K562 (cell line): ENCODE measurements at regions not wholly inside any gene's neighbourhood (a gene's known extent, or its start where the extent isn't known, plus 50 kb on each side); places are given as distances from the start of the nearest gene placed in this dataset.

Source experiments
- ATAC-seq: fragments of 200-7000 bp; cut with Tn5 transposase; 3 replicates; pipeline ENCODE4 v1.9.1; 2020; ENCODE audit warnings: moderate library complexity
- BruUV-seq: library from RNA; stranded (reverse); fragments of 400-500 nt; replicated peaks from 2 replicates; lab custom pipeline; 2021; lab: Mats Ljungman, UMichigan
- CTCF ChIA-PET: fragments of 300-600 bp; formaldehyde crosslinking; extraction: SDS; loops from one replicate; lab custom pipeline; 2021; ENCODE audit warnings: low intra/inter-chr PET ratio; lab: Yijun Ruan, JAX
- POLR2A ChIA-PET: fragments of 300-600, 350-650 bp; sonication (Branson Sonifier 250); formaldehyde crosslinking; extraction: SDS; loops from one replicate; lab custom pipeline; 2021; ENCODE audit warnings: antibody characterized with exemption, inconsistent platforms; lab: Yijun Ruan, JAX
- DNase-seq, 4 experiments: peaks; one replicate each; pipeline versions ENCODE4 v3.0.0 to v3.0.0-alpha.2; 2011 to 2018; ENCODE audit warnings: low spot score in 3 of 4, mixed read lengths in 3 of 4; ENCODE audit errors: extremely low read depth in 1 of 4
- FAIRE-seq: peaks from 2 replicates; lab custom pipeline; 2011; peaks lifted over from hg19 to GRCh38; lab: Jason Lieb, UNC
- H2AFZ ChIP-seq: 2 replicates; pipeline ENCODE4 v1.6.0; 2011; ENCODE audit warnings: low read depth, low read length, control low read depth, inconsistent platforms
- H3K27ac ChIP-seq: fragments of 200-600 bp; 3 replicates; pipeline ENCODE4 v1.8.0; 2011; ENCODE audit warnings: low read depth, mild to moderate bottlenecking, control low read depth, inconsistent platforms, low read length, moderate library complexity, mixed read lengths; ENCODE audit errors: extremely low read depth
- H3K27me3 ChIP-seq, 2 experiments: fragments of 300-600 bp in 1 of 2; 2 replicates in 1 of 2; 3 replicates in 1 of 2; pipeline versions ENCODE4 v1.6.0 to v1.8.0; 2011; ENCODE audit warnings: inconsistent platforms in 2 of 2, low read length in 2 of 2, mild to moderate bottlenecking in 1 of 2, mixed read lengths in 1 of 2, moderate library complexity in 1 of 2; ENCODE audit not compliant: control insufficient read depth in 2 of 2, insufficient read depth in 2 of 2
- H3K36me3 ChIP-seq: fragments of 300-600 bp; 3 replicates; pipeline ENCODE4 v1.8.0; 2011; ENCODE audit warnings: mild to moderate bottlenecking, low read length, inconsistent platforms; ENCODE audit not compliant: control insufficient read depth, insufficient read depth
- H3K4me1 ChIP-seq, 2 experiments: fragments of 200-600 bp in 1 of 2; replicated peaks in 1 of 2; 2 replicates in 1 of 2; 3 replicates in 1 of 2; pipeline versions ENCODE4 v1.5.1 to v1.8.0; 2011; ENCODE audit warnings: inconsistent platforms in 2 of 2, low read length in 2 of 2, mild to moderate bottlenecking in 1 of 2, mixed read lengths in 1 of 2, moderate library complexity in 1 of 2; ENCODE audit not compliant: control insufficient read depth in 2 of 2, insufficient read depth in 2 of 2
- H3K4me2 ChIP-seq: 2 replicates; pipeline ENCODE4 v1.6.1; 2011; ENCODE audit warnings: low read length, control low read depth, inconsistent platforms, mixed read lengths; ENCODE audit not compliant: insufficient read depth
- H3K4me3 ChIP-seq: fragments of 200-600 bp; sonication (generic), shearing (Covaris generic); 2 replicates; pipeline ENCODE4 v1.5.1; 2016; ENCODE audit warnings: control low read depth, inconsistent platforms
- H3K79me2 ChIP-seq: fragments of 200-600 bp; 3 replicates; pipeline ENCODE4 v1.8.0; 2011; ENCODE audit warnings: low read length, inconsistent platforms; ENCODE audit not compliant: control insufficient read depth, insufficient read depth
- H3K9ac ChIP-seq, 2 experiments: 2 replicates each; pipeline versions ENCODE4 v1.6.0 to v1.6.1; 2011; ENCODE audit warnings: low read depth in 2 of 2, low read length in 2 of 2, control low read depth in 1 of 2, inconsistent platforms in 1 of 2, mild to moderate bottlenecking in 1 of 2, mixed read lengths in 1 of 2; ENCODE audit not compliant: insufficient read depth in 1 of 2
- H3K9me1 ChIP-seq: one replicate; pipeline ENCODE4 v1.6.0; 2011; ENCODE audit warnings: inconsistent platforms, mild to moderate bottlenecking, low read length, moderate library complexity; ENCODE audit not compliant: control insufficient read depth, insufficient read depth
- H3K9me3 ChIP-seq: replicated peaks from 2 replicates; pipeline ENCODE4 v1.5.1; 2011; ENCODE audit warnings: low read depth, low read length, inconsistent platforms; ENCODE audit not compliant: control insufficient read depth, insufficient read depth
- H4K20me1 ChIP-seq: replicated peaks from 2 replicates; pipeline ENCODE4 v1.6.1; 2011; ENCODE audit warnings: low read length, inconsistent platforms, mixed read lengths; ENCODE audit not compliant: control insufficient read depth, insufficient read depth
- BACH1 ChIP-seq: fragments of 200-800 bp; sonication (Bioruptor generic); IDR thresholded peaks from 2 replicates; pipeline ENCODE4 v1.6.1; 2016; ENCODE audit warnings: missing genetic modification characterization, missing compliant biosample characterization
- CBX3 ChIP-seq, 2 experiments: IDR thresholded peaks; 1 replicate in 1 of 2; 2 replicates in 1 of 2; pipeline ENCODE4 v1.6.1; 2012; ENCODE audit warnings: inconsistent platforms in 2 of 2, low read length in 2 of 2, borderline replicate concordance in 1 of 2, control low read depth in 1 of 2
- CEBPG ChIP-seq, 3 experiments: fragments of 200-800 bp in 1 of 3; sonication (Bioruptor generic) in 1 of 3; sonication (generic) in 1 of 3; formaldehyde crosslinking in 1 of 3; IDR thresholded peaks in 2 of 3; conservative IDR thresholded peaks in 1 of 3; 2 replicates each; pipeline versions ENCODE4 v1.6.1 to v1.8.0; 2016 to 2022; ENCODE audit warnings: missing compliant biosample characterization in 2 of 3, missing genetic modification characterization in 2 of 3, mild to moderate bottlenecking in 1 of 3, missing genetic modification reagents in 1 of 3
- CXXC5 ChIP-seq: fragments of 250-450 bp; sonication (Bioruptor Pico); IDR thresholded peaks from 2 replicates; pipeline ENCODE4 v1.8.0; 2022; ENCODE audit warnings: inconsistent platforms, mild to moderate bottlenecking, moderate library complexity
- EZH2 ChIP-seq: IDR thresholded peaks from 2 replicates; pipeline ENCODE4 v1.6.1; 2012; ENCODE audit warnings: low read depth, mild to moderate bottlenecking, inconsistent platforms, low read length, borderline replicate concordance
- MAZ ChIP-seq, 2 experiments: fragments of 450-650 bp in 1 of 2; sonication (generic) in 1 of 2; formaldehyde crosslinking; IDR thresholded peaks in 1 of 2; conservative IDR thresholded peaks in 1 of 2; 2 replicates each; pipeline versions ENCODE4 v1.4.0 to v1.5.0; 2020; ENCODE audit warnings: mild to moderate bottlenecking in 1 of 2, missing genetic modification reagents in 1 of 2
- MIER1 ChIP-seq: fragments of 450-650 bp; IDR thresholded peaks from 2 replicates; pipeline ENCODE4 v1.6.1; 2016; ENCODE audit warnings: antibody characterized with exemption, mild to moderate bottlenecking, low read depth
- NFRKB ChIP-seq: fragments of 450-650 bp; IDR thresholded peaks from 2 replicates; pipeline ENCODE4 v1.6.1; 2016; ENCODE audit warnings: low read depth
- NFYB ChIP-seq: IDR thresholded peaks from 2 replicates; pipeline ENCODE4 v1.6.1; 2011; ENCODE audit warnings: mild to moderate bottlenecking, moderate library complexity; ENCODE audit not compliant: insufficient read length; ENCODE audit errors: extremely low read depth
- PHB2 ChIP-seq: fragments of 450-650 bp; IDR thresholded peaks from 2 replicates; pipeline ENCODE4 v1.6.1; 2017; ENCODE audit warnings: low read depth
- RAD21 ChIP-seq, 2 experiments: fragments of 250-450 bp in 1 of 2; fragments of 450-650 bp in 1 of 2; sonication (Bioruptor Pico) in 1 of 2; formaldehyde crosslinking in 1 of 2; IDR thresholded peaks in 1 of 2; conservative IDR thresholded peaks in 1 of 2; 2 replicates each; pipeline versions ENCODE4 v1.4.0 to v1.8.0; 2020 to 2022; ENCODE audit warnings: mild to moderate bottlenecking in 2 of 2, moderate library complexity in 1 of 2
- RBBP5 ChIP-seq: fragments of 200-600 bp; sonication (generic); IDR thresholded peaks from 2 replicates; pipeline ENCODE4 v1.6.1; 2012; ENCODE audit warnings: borderline replicate concordance, mild to moderate bottlenecking, low read length, control low read depth, inconsistent platforms; ENCODE audit not compliant: insufficient read depth, poor library complexity, severe bottlenecking
- RBM25 ChIP-seq: fragments of 200-400 bp; formaldehyde crosslinking; IDR thresholded peaks from 2 replicates; pipeline ENCODE4 v1.6.1; 2018; ENCODE audit warnings: low read length, low read depth, moderate library complexity; ENCODE audit not compliant: severe bottlenecking
- TCF15 ChIP-seq: fragments of 250-450 bp; sonication (Bioruptor Pico); IDR thresholded peaks from 2 replicates; pipeline ENCODE4 v1.8.0; 2022; ENCODE audit warnings: moderate library complexity, mild to moderate bottlenecking, inconsistent platforms
- XRCC3 ChIP-seq: fragments of 450-650 bp; IDR thresholded peaks from 2 replicates; pipeline ENCODE4 v1.6.1; 2017; ENCODE audit warnings: mild to moderate bottlenecking, moderate library complexity
- ZFP1 ChIP-seq: fragments of 450-650 bp; formaldehyde crosslinking; IDR thresholded peaks from 2 replicates; pipeline ENCODE4 v1.4.0; 2020; ENCODE audit warnings: mild to moderate bottlenecking, mixed read lengths
- ZNF395 ChIP-seq: fragments of 200-800 bp; sonication (Bioruptor generic); IDR thresholded peaks from 2 replicates; pipeline ENCODE4 v1.6.1; 2017; ENCODE audit warnings: missing genetic modification characterization, missing compliant biosample characterization
- ZNF780A ChIP-seq: fragments of 250-450 bp; sonication (Bioruptor Pico); IDR thresholded peaks from 2 replicates; pipeline ENCODE4 v1.5.0; 2021; ENCODE audit warnings: mild to moderate bottlenecking
- ZNF830 ChIP-seq: fragments of 250-450 bp; sonication (Bioruptor Pico); IDR thresholded peaks from 2 replicates; pipeline ENCODE4 v1.5.0; 2021; ENCODE audit warnings: mild to moderate bottlenecking
- WGBS: fragments of 100-300 bp; shearing (Covaris generic); methylation state at CpG from one replicate; pipeline ENCODE4 v1.1.6; 2016; ENCODE audit warnings: low coverage, mixed read lengths; ENCODE audit not compliant: insufficient coverage; ENCODE audit errors: missing lambda C conversion rate; 5-methylcytosine and 5-hydroxymethylcytosine counted together
- in situ Hi-C: fragments of 300-500 bp; cut with MboI; formaldehyde crosslinking; loops from 4 replicates; pipeline ENCODE4 v1.15.0; 2018; ENCODE audit warnings: inconsistent platforms, mixed read lengths
- intact Hi-C: fragments of 100-400 bp; cut with micrococcal nuclease; formaldehyde crosslinking; loops from 2 replicates; pipeline ENCODE4 v1.14.2; 2022

DNA sequence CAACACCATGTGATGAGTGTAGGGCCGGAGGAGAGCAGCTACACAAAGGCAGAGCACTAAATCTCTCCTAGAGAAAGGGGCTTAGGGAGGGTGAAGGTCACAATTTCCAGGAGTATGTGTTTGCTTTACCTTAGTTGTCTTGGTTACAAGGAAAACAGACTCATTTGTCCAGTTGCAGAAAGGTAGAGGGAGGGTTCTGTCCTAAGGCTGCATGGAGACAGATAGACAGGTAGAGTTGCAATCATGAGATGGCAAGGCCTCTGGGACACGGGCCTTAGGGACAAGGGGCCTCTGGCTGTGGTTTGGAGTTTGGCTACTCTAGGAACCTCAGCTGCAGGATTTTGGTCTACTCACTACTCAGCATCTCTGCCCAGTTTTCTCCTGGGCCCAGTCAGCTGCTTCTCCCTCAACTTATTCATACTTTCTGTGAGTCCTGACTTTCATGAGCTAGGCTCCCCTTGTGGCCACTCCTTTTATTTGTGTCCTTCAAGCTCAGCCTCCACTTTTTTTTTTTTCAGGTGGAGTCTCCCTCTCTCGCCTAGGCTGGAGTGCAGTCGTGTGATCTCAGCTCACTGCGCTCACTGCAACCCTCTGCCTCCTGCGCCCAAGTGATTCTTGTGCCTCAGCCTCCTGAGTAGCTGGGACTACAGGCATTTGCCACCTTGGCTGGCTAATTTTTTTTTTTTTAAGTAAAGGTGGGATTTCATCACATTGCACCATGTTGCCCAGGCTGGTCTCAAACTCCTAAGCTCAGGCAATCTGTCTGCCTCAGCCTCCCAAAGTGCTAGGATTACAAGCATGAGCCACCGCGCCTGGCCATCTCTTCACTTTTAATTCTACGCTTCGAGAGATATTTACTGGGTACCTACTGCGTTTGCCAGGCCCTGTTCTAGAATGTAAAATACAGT is 76.6 kb downstream of the PTPDC1 start:
- DNase-seq (peak in 1 of 4 experiments; percentile 73), FAIRE-seq (no peak), ATAC-seq (peak; percentile 25)
- Histone ChIP-seq H3K9me1 (no peaks in the 10 kb centered on the region), H3K4me3 (no peak overlapping the region), H3K4me1 (peaks cover 18 to 46% of the 10 kb centered on the region in 2 experiments), H2AFZ (peak overlapping the region; percentile 67), H3K4me2 (no peak overlapping the region), H3K79me2 (no peaks in the 10 kb centered on the region), H3K27ac (no peak overlapping the region), H3K9ac (peak overlapping the region in 1 of 2 experiments; percentile 16; a peak in 1 of 4 replicates), H4K20me1 (no peaks in the 10 kb centered on the region), H3K36me3 (no peaks in the 10 kb centered on the region), H3K27me3 (no peaks in the 10 kb centered on the region), H3K9me3 (no peaks in the 10 kb centered on the region)
- CTCF ChIA-PET: no interaction called here
- WGBS: 55% methylated on average over 11 of the region's 11 CpGs
- POLR2A ChIA-PET: interaction anchor here (0.6 to 1.5 kb wide), 2 partner anchors 10 to 20 kb away, joined by 4 read pairs; no protein-coding TSS in a partner anchor
- intact Hi-C loops: no loop called here
- no TSS peak for BruUV-seq
- in situ Hi-C loops: no loop called here
- TF ChIP-seq CXXC5 (0 out of 2 replicates have a peak, but pooled peaks have one; percentile 18), CBX3 (IDR thresholded peaks at IDR 0.05; ENCODE audit: borderline replicate concordance in 1 of 2, low read length in 2 of 2) (no peak), ZNF830 (no peak), ZNF395 (CRISPR knock-in tag) (0 out of 2 replicates have a peak, but pooled peaks have one; percentile 56), NFYB (no peak), XRCC3 (no peak), MAZ (CRISPR knock-in tag; conservative IDR thresholded peaks at IDR 0.05 in 1 of 2, IDR thresholded peaks at IDR 0.05 in 1 of 2) (0 out of 4 replicates have a peak, but pooled peaks of 1 of the 2 experiments have one; percentile 17), ZFP1 (CRISPR knock-in tag) (no peak), PHB2 (no peak), RBBP5 (no peak), TCF15 (no peak), MIER1 (no peak), EZH2 (no peak), BACH1 (tag) (0 out of 2 replicates have a peak, but pooled peaks have one; percentile 24), ZNF780A (CRISPR knock-in tag) (no peak), CEBPG (CRISPR knock-in tag; IDR thresholded peaks at IDR 0.05) (peak; percentile 71), CEBPG (tag; conservative IDR thresholded peaks at IDR 0.05 in 1 of 2, IDR thresholded peaks at IDR 0.05 in 1 of 2) (peak; percentile 47 to 50; a peak in 2 of 4 replicates), NFRKB (no peak), RBM25 (no peak), RAD21 (CRISPR knock-in tag; conservative IDR thresholded peaks at IDR 0.05 in 1 of 2, IDR thresholded peaks at IDR 0.05 in 1 of 2) (peak; percentile 19 to 46; a peak in 2 of 4 replicates)
